GM12864 (cell line): ENCODE measurements at regions not wholly inside any gene's neighbourhood (a gene's known extent, or its start where the extent isn't known, plus 50 kb on each side); places are given as distances from the start of the nearest gene placed in this dataset.

Experiments
- DNase-seq: peaks from one replicate; pipeline ENCODE4 v3.0.0-alpha.2; 2011; ENCODE audit warnings: low read depth
- H3K4me3 ChIP-seq: 2 replicates; pipeline ENCODE4 v1.5.1; 2011; ENCODE audit warnings: mild to moderate bottlenecking, low read depth, low read length, control low read depth
- TF ChIP-seq, protein P1 (sequence below): IDR thresholded peaks from 2 replicates; pipeline ENCODE4 v1.5.1; 2011; ENCODE audit warnings: low read depth, mild to moderate bottlenecking, moderate library complexity, low read length, control low read depth, inconsistent platforms; ENCODE audit errors: missing control alignments

DNA sequence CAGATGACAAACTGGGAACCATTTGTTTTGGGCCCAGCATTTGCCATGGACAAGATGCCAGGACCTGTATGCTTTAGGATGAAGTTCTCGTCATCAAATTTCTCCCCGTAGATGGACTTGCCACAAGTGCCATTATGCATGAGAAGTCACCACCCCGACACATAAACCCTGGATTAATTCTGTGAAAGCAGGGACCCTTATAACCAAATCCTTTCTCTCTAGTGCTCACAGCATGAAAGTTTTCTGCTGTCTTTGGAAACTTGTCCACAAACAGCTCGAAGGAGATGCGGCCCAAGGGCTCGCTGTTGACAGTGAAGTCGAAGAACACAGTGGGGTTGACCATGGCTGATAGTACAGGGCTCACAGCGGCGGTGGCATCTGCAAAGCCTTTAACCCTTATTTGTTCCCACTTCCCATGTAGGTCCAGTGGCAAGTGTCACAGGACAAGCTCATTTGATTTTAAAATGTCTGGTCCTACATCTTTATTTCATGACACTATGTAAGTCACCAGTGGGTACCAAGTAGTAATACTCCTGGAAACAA, 75.2 kb upstream of the MIR17HG start:
- no peak for DNase-seq
- H3K4me3 ChIP-seq = no peak overlapping the region
- TF ChIP-seq, protein P1, sequence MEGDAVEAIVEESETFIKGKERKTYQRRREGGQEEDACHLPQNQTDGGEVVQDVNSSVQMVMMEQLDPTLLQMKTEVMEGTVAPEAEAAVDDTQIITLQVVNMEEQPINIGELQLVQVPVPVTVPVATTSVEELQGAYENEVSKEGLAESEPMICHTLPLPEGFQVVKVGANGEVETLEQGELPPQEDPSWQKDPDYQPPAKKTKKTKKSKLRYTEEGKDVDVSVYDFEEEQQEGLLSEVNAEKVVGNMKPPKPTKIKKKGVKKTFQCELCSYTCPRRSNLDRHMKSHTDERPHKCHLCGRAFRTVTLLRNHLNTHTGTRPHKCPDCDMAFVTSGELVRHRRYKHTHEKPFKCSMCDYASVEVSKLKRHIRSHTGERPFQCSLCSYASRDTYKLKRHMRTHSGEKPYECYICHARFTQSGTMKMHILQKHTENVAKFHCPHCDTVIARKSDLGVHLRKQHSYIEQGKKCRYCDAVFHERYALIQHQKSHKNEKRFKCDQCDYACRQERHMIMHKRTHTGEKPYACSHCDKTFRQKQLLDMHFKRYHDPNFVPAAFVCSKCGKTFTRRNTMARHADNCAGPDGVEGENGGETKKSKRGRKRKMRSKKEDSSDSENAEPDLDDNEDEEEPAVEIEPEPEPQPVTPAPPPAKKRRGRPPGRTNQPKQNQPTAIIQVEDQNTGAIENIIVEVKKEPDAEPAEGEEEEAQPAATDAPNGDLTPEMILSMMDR = no peak

- H3K4me3 ChIP-seq = no peak overlapping the region
- no peak for DNase-seq
- TF ChIP-seq, protein P1 = no peak
Measured at GRCh38 chr13:91273675-91274074, 73.8 kb upstream of the MIR17HG start.

- no peak overlapping the region for H3K4me3 ChIP-seq
- no peak for DNase-seq
- TF ChIP-seq, protein P1 = no peak
Measured at GRCh38 chr13:91277013-91277676, 70.3 kb upstream of the MIR17HG start.

DNA sequence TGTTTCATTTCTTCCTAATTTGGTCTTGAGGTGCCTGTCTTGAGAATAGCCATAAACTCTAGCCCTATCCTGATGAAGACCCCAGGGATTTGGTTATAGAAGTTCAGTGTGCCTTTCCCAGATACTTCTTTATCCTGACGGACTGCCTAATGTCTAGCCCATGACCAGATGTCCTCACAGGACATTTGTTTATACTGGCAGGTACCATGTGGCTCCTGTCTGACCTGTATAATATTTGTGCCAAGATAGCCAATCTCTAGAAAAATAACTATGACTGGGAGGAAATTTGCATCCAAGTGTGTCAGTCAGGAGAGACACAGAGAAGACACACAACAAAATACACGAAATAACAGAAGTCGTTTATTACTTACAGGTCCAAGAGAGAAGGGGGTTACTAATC, 69.2 kb upstream of the MIR17HG start:
- TF ChIP-seq, protein P1 = no peak
- no peak for DNase-seq

GRCh38 chr13:91278888-91279287, 68.6 kb upstream of the MIR17HG start:
- TF ChIP-seq, protein P1 = no peak
- H3K4me3 ChIP-seq = no peak overlapping the region
- DNase-seq = no peak

More for the DNA sequence above, 69.2 kb upstream of the MIR17HG start:
- H3K4me3 ChIP-seq = no peak overlapping the region

DNA sequence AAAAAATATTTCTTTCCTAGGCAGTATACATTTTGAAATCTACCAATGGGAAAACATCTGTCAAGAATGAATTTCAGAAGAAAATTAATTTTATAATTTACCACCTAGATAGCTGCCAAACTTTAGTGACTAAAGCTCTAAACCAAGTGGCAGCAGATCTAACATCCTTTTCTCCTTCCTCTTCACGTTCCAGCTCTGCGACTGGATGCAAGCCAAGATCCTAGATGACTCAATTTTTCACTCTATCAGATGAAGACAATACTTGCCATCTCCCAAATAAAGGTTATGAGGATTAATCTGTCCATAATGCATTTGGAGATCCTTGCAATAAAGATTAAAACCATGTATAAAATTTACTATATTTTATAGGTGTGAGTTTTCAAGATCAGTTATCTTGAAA, 66.7 kb upstream of the MIR17HG start:
- TF ChIP-seq, protein P1 = no peak
- DNase-seq = no peak
- no peak overlapping the region for H3K4me3 ChIP-seq

GRCh38 chr13:91284335-91284734, 63.2 kb upstream of the MIR17HG start:
- no peak overlapping the region for H3K4me3 ChIP-seq
- no peak for DNase-seq
- TF ChIP-seq, protein P1 = no peak
